Calu3 (cell line): ENCODE measurements at regions not wholly inside any gene's neighbourhood (a gene's known extent, or its start where the extent isn't known, plus 50 kb on each side); places are given as distances from the start of the nearest gene placed in this dataset.

Source experiments
- BruUV-seq: library from RNA; stranded (reverse); fragments of 400-500 nt; replicated peaks from 2 replicates; lab custom pipeline; 2021; lab: Mats Ljungman, UMichigan
- CTCF ChIA-PET: fragments of 300-600 bp; sonication (Branson Sonifier 250); formaldehyde crosslinking; loops from one replicate; lab custom pipeline; 2022; ENCODE audit warnings: antibody characterized with exemption; lab: Charles Lee
- DNase-seq: peaks from one replicate; pipeline ENCODE4 v3.0.0; 2022
- H3K27ac Mint-ChIP-seq: one replicate; pipeline ENCODE4 v1.8.0; 2022; ENCODE audit warnings: mixed read lengths; ENCODE audit not compliant: unreplicated experiment
- H3K27me3 Mint-ChIP-seq: one replicate; pipeline ENCODE4 v1.8.0; 2022; ENCODE audit warnings: mixed read lengths; ENCODE audit not compliant: unreplicated experiment
- H3K36me3 Mint-ChIP-seq: one replicate; pipeline ENCODE4 v1.8.0; 2022; ENCODE audit warnings: mild to moderate bottlenecking, moderate library complexity, mixed read lengths; ENCODE audit not compliant: insufficient read depth, unreplicated experiment
- H3K4me1 Mint-ChIP-seq: one replicate; pipeline ENCODE4 v1.8.0; 2022; ENCODE audit warnings: mild to moderate bottlenecking, low read depth, mixed read lengths; ENCODE audit not compliant: unreplicated experiment
- H3K4me3 Mint-ChIP-seq: one replicate; pipeline ENCODE4 v1.8.0; 2022; ENCODE audit warnings: mild to moderate bottlenecking, low read depth, moderate library complexity, mixed read lengths; ENCODE audit not compliant: unreplicated experiment
- H3K9me3 Mint-ChIP-seq: one replicate; pipeline ENCODE4 v1.8.0; 2022; ENCODE audit warnings: low read depth, mixed read lengths; ENCODE audit not compliant: unreplicated experiment
- intact Hi-C: fragments of 100-400 bp; cut with micrococcal nuclease; formaldehyde crosslinking; loops from one replicate; pipeline ENCODE4 v1.10.0; 2022; ENCODE audit not compliant: unreplicated experiment
- TF ChIP-seq, protein P1 (sequence below): fragments of 200-600 bp; IDR thresholded peaks from one replicate; pipeline ENCODE4 v1.8.0; 2022; ENCODE audit warnings: antibody characterized with exemption; ENCODE audit not compliant: unreplicated experiment

DNA sequence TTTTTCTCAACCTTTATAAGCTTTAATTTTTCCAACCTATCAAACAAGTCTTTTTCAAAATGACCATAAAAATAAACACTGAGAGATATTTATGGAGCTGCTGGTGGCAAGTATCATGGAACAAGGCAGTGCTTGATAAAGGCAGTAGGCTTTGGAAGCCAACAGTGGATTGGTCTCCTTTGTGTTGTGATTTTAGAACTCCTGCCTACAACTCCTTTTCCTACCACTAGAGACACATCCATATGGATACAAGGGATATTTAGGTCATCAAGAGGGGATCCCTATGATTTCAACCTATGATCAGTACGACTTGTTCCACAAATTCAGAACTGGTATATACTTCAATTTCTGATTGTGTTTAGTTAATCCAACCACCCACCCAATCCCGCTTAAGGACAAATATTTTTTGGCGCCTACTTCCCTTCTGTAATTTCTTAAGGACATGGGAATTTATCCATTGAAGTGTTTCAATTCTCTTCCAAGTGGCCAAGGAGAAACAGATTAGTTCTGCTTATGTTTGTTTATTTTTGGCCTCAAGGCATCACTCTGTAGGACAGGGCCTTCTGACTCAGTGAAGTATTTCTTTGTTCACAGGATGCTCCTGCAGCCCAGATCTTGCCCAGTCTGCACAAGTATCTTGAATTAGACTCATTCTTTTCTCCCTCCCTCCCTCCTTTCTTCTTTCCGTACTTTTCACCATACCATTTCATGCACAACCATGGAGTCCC, 2119.6 kb upstream of the PIK3C3 start:
- no peak for DNase-seq
- CTCF ChIA-PET, result no interaction called here
- Mint-ChIP-seq H3K27ac (no peak overlapping the region), H3K27me3 (no peaks in the 10 kb centered on the region), H3K36me3 (no peaks in the 10 kb centered on the region), H3K9me3 (no peaks in the 10 kb centered on the region), H3K4me3 (no peak overlapping the region), H3K4me1 (no peaks in the 10 kb centered on the region)
- TF ChIP-seq, protein P1, sequence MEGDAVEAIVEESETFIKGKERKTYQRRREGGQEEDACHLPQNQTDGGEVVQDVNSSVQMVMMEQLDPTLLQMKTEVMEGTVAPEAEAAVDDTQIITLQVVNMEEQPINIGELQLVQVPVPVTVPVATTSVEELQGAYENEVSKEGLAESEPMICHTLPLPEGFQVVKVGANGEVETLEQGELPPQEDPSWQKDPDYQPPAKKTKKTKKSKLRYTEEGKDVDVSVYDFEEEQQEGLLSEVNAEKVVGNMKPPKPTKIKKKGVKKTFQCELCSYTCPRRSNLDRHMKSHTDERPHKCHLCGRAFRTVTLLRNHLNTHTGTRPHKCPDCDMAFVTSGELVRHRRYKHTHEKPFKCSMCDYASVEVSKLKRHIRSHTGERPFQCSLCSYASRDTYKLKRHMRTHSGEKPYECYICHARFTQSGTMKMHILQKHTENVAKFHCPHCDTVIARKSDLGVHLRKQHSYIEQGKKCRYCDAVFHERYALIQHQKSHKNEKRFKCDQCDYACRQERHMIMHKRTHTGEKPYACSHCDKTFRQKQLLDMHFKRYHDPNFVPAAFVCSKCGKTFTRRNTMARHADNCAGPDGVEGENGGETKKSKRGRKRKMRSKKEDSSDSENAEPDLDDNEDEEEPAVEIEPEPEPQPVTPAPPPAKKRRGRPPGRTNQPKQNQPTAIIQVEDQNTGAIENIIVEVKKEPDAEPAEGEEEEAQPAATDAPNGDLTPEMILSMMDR, result no peak
- intact Hi-C loops, result no loop called here
- BruUV-seq, result no TSS peak

DNA sequence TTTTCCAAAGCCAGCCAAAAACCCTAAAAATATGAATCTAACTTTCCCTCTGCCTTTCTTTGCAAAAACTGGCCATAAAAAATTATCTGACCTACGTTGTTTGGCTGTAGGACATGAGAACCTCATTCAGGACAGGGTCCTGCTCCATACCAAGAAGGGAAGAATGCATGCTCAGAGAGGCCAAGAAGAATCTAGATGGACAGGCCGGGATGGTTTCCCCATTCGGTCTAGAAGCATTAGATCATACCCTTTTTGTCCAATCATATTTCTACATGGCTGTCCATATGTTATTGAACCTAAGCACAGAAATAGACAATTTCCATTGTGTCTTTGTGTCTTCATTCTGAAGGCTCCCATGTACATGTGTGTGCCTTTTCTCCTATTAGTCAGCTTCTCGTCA, 2120.4 kb upstream of the PIK3C3 start:
- TF ChIP-seq, protein P1, result no peak
- H3K36me3 Mint-ChIP-seq, result no peaks in the 10 kb centered on the region
- H3K4me3 Mint-ChIP-seq, result no peak overlapping the region
- CTCF ChIA-PET, result no interaction called here
- no peaks in the 10 kb centered on the region for H3K4me1 Mint-ChIP-seq
- H3K9me3 Mint-ChIP-seq, result no peaks in the 10 kb centered on the region
- no peaks in the 10 kb centered on the region for H3K27me3 Mint-ChIP-seq
- intact Hi-C loops, result no loop called here
- no peak for DNase-seq
- no TSS peak for BruUV-seq
- H3K27ac Mint-ChIP-seq, result no peak overlapping the region

DNA sequence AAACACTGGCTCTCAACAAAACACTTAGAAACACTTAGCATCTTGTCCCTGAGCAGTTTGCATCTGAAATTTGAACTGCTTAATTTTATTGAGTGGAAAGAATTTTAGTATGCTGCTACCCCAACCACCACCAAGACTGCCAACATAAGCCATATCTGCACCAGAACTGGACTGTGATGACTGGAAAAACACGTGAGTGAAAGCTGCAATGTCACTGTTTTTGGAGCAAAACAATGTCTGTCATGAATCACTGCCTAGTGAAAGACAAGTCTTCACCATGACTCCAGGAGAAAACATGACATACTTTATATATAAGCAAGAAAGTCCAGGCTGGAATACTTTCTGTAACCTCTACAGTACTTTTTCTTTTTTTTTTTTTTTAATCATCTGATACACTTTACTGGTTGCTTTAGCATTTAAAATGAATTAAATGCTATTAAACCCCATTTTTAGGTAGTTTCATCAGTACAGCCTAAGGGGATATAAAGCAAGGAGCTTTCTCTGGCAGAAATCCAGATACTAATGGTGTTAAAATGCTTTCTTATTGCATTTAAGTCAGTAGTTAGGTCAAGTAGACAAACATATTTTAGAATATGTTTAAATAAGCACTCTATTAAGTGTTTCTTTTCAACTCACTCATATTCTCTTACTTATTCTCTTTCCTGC, 2129.4 kb upstream of the PIK3C3 start:
- no peaks in the 10 kb centered on the region for H3K27me3 Mint-ChIP-seq
- no peak for DNase-seq
- no peak overlapping the region for H3K27ac Mint-ChIP-seq
- no peaks in the 10 kb centered on the region for H3K4me1 Mint-ChIP-seq
- CTCF ChIA-PET, result no interaction called here
- TF ChIP-seq, protein P1, result no peak
- H3K36me3 Mint-ChIP-seq, result no peaks in the 10 kb centered on the region
- peaks cover 2% of the 10 kb centered on the region for H3K9me3 Mint-ChIP-seq
- intact Hi-C loops, result no loop called here
- no TSS peak for BruUV-seq
- no peak overlapping the region for H3K4me3 Mint-ChIP-seq

DNA sequence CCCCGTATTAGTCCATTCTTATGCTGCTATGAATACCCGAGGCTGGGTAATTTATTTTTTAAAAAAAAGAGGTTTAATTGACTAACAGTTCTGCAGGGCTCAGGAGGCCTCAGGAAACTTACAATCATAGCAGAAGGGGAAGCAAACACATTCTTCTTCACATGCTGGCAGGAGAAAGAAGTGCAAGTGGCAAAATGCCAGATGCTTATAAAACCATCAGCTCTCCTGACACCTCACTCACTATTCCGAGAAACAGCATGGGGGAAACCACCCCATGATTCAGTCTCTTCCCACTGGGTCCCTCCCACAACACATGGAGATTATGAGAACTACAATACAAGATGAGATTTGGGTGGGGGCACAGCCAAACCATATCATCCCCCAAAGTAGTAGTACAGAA, 2148.5 kb upstream of the PIK3C3 start:
- no peak for DNase-seq
- Mint-ChIP-seq H3K27ac (no peak overlapping the region), H3K4me3 (no peak overlapping the region), H3K9me3 (no peaks in the 10 kb centered on the region), H3K36me3 (no peaks in the 10 kb centered on the region), H3K27me3 (no peaks in the 10 kb centered on the region), H3K4me1 (no peaks in the 10 kb centered on the region)
- BruUV-seq, result no TSS peak
- TF ChIP-seq, protein P1, result no peak
- CTCF ChIA-PET, result interaction anchor here (0.6 to 0.7 kb wide), 2 partner anchors 656 to 1679 kb away, joined by 3 read pairs; no protein-coding TSS in a partner anchor
- intact Hi-C loops, result no loop called here
